ENCODE measurements at regions not wholly inside any gene's neighbourhood (a gene's known extent, or its start where the extent isn't known, plus 50 kb on each side); places are given as distances from the start of the nearest gene placed in this dataset.

GRCh38 chr1:94309216-94309615 lies 71.8 kb upstream of the ARHGAP29 start (continued):
- TF ChIP-seq ZNF782 (CRISPR knock-in tag; IDR thresholded peaks at IDR 0.05; ENCODE audit: borderline replicate concordance) = no peak
- no peak for TF ChIP-seq NCOA5 (CRISPR knock-in tag; IDR thresholded peaks at IDR 0.05)
- TF ChIP-seq ZBTB3 (CRISPR knock-in tag; IDR thresholded peaks at IDR 0.05; ENCODE audit: borderline replicate concordance, low read depth) = no peak
- peak; percentile 39; the same call in 1 of the 2 replicates for TF ChIP-seq AHDC1 (CRISPR knock-in tag; IDR thresholded peaks at IDR 0.05; ENCODE audit: borderline replicate concordance)
- TF ChIP-seq TRIM24 (CRISPR knock-in tag; IDR thresholded peaks at IDR 0.05) = no peak
- no peak for TF ChIP-seq BRCA1 (CRISPR knock-in tag; IDR thresholded peaks at IDR 0.05)
- no peak for TF ChIP-seq IRF9 (CRISPR knock-in tag; IDR thresholded peaks at IDR 0.05; ENCODE audit: borderline replicate concordance)
- no peak for TF ChIP-seq PBX3 (CRISPR knock-in tag; IDR thresholded peaks at IDR 0.05; ENCODE audit: borderline replicate concordance)
- peak; percentile 59; the same call in 1 of the 2 replicates for TF ChIP-seq ZNF205 (CRISPR knock-in tag; IDR thresholded peaks at IDR 0.05)
- TF ChIP-seq ZNF775 (CRISPR knock-in tag; IDR thresholded peaks at IDR 0.05; ENCODE audit: borderline replicate concordance) = no peak
- TF ChIP-seq MBNL3 (CRISPR knock-in tag; conservative IDR thresholded peaks at IDR 0.05) = no peak
- TF ChIP-seq ZBTB37 (CRISPR knock-in tag; IDR thresholded peaks at IDR 0.05) = no peak
- TF ChIP-seq DRAP1 (CRISPR knock-in tag; IDR thresholded peaks at IDR 0.05) = no peak
- no peak for TF ChIP-seq ZBED4 (CRISPR knock-in tag; IDR thresholded peaks at IDR 0.05; ENCODE audit: borderline replicate concordance)
- TF ChIP-seq ARNTL (CRISPR knock-in tag; IDR thresholded peaks at IDR 0.05) = no peak
- TF ChIP-seq SKI (IDR thresholded peaks at IDR 0.05; ENCODE audit: partially characterized antibody) = no peak

Measured in HepG2 (cell line).